ENCODE measurements at regions not wholly inside any gene's neighbourhood (a gene's known extent, or its start where the extent isn't known, plus 50 kb on each side); places are given as distances from the start of the nearest gene placed in this dataset.

GRCh38 chr5:18496041-18496440, 861.8 kb downstream of the TAF11L14 start:
- ATAC-seq (ENCODE audit: low FRiP score in 2 of 2) = no peak
- H3K27ac ChIP-seq = no peak overlapping the region
- no peak for DNase-seq
- H3K4me1 ChIP-seq = no peaks in the 10 kb centered on the region
- no peaks in the 10 kb centered on the region for H3K36me3 ChIP-seq
- TF ChIP-seq EP300 (IDR thresholded peaks at IDR 0.05) (no peak), POLR2A (IDR thresholded peaks at IDR 0.05) (no peak), POLR2AphosphoS5 (IDR thresholded peaks at IDR 0.05) (no peak), CTCF (IDR thresholded peaks at IDR 0.05) (no peak)
- no peak overlapping the region for H3K4me3 ChIP-seq
- H3K9me3 ChIP-seq = no peaks in the 10 kb centered on the region
- H3K27me3 ChIP-seq = no peaks in the 10 kb centered on the region

GRCh38 chr5:18497089-18497488, 862.8 kb downstream of the TAF11L14 start:
- ATAC-seq (ENCODE audit: low FRiP score in 2 of 2) (no peak), DNase-seq (no peak)
- H3K4me1 ChIP-seq = no peaks in the 10 kb centered on the region
- H3K27me3 ChIP-seq = no peaks in the 10 kb centered on the region
- no peaks in the 10 kb centered on the region for H3K9me3 ChIP-seq
- no peaks in the 10 kb centered on the region for H3K36me3 ChIP-seq
- 77 to 80% methylated on average over 2 of the region's 2 CpGs for WGBS, 2 donors
- TF ChIP-seq EP300 (IDR thresholded peaks at IDR 0.05) (no peak), POLR2AphosphoS5 (IDR thresholded peaks at IDR 0.05) (no peak), POLR2A (IDR thresholded peaks at IDR 0.05) (no peak), CTCF (IDR thresholded peaks at IDR 0.05) (no peak)
- no peak overlapping the region for H3K27ac ChIP-seq
- no peak overlapping the region for H3K4me3 ChIP-seq

- no peaks in the 10 kb centered on the region for H3K9me3 ChIP-seq
- no peaks in the 10 kb centered on the region for H3K4me1 ChIP-seq
- WGBS, 2 donors = 85 to 88% methylated on average over 4 of the region's 4 CpGs
- H3K27me3 ChIP-seq = no peaks in the 10 kb centered on the region
- TF ChIP-seq EP300 (IDR thresholded peaks at IDR 0.05) (no peak), POLR2A (IDR thresholded peaks at IDR 0.05) (no peak), CTCF (IDR thresholded peaks at IDR 0.05) (no peak), POLR2AphosphoS5 (IDR thresholded peaks at IDR 0.05) (no peak)
- no peaks in the 10 kb centered on the region for H3K36me3 ChIP-seq
- H3K27ac ChIP-seq = no peak overlapping the region
- DNase-seq = no peak
- ATAC-seq (ENCODE audit: low FRiP score in 2 of 2) = no peak
- H3K4me3 ChIP-seq = no peak overlapping the region
Measured at GRCh38 chr5:18503797-18504328, 869.6 kb downstream of the TAF11L14 start.

- no peaks in the 10 kb centered on the region for H3K4me1 ChIP-seq
- no peak overlapping the region for H3K27ac ChIP-seq
- no peaks in the 10 kb centered on the region for H3K27me3 ChIP-seq
- TF ChIP-seq EP300 (IDR thresholded peaks at IDR 0.05) (no peak), POLR2A (IDR thresholded peaks at IDR 0.05) (no peak), CTCF (IDR thresholded peaks at IDR 0.05) (no peak), POLR2AphosphoS5 (IDR thresholded peaks at IDR 0.05) (no peak)
- no peak overlapping the region for H3K4me3 ChIP-seq
- H3K9me3 ChIP-seq = no peaks in the 10 kb centered on the region
- WGBS, 2 donors = 46 to 78% methylated on average over 1 of the region's 1 CpG
- ATAC-seq (ENCODE audit: low FRiP score in 2 of 2) = no peak
- DNase-seq = no peak
- H3K36me3 ChIP-seq = no peaks in the 10 kb centered on the region
Measured at GRCh38 chr5:18507114-18507513, 872.9 kb downstream of the TAF11L14 start.

GRCh38 chr5:18517641-18518380, 883.6 kb downstream of the TAF11L14 start:
- WGBS, 2 donors = 83 to 90% methylated on average over 6 of the region's 6 CpGs
- DNase-seq (no peak), ATAC-seq (ENCODE audit: low FRiP score in 2 of 2) (no peak)
- no peak for TF ChIP-seq EP300 (IDR thresholded peaks at IDR 0.05)
- TF ChIP-seq POLR2AphosphoS5 (IDR thresholded peaks at IDR 0.05) = no peak
- TF ChIP-seq POLR2A (IDR thresholded peaks at IDR 0.05) = no peak
- TF ChIP-seq CTCF (IDR thresholded peaks at IDR 0.05) = no peak
- H3K27ac ChIP-seq = no peak overlapping the region
- H3K4me1 ChIP-seq = no peaks in the 10 kb centered on the region
- no peak overlapping the region for H3K4me3 ChIP-seq
- no peaks in the 10 kb centered on the region for H3K27me3 ChIP-seq
- no peaks in the 10 kb centered on the region for H3K9me3 ChIP-seq
- H3K36me3 ChIP-seq = no peaks in the 10 kb centered on the region
